ENCODE measurements at regions not wholly inside any gene's neighbourhood (a gene's known extent, or its start where the extent isn't known, plus 50 kb on each side); places are given as distances from the start of the nearest gene placed in this dataset.
"Not testable (repeated sequence)": the region's sequence is repeated elsewhere in the genome, so short reads cannot be mapped to it uniquely, and the experiment has no call there.

DNA sequence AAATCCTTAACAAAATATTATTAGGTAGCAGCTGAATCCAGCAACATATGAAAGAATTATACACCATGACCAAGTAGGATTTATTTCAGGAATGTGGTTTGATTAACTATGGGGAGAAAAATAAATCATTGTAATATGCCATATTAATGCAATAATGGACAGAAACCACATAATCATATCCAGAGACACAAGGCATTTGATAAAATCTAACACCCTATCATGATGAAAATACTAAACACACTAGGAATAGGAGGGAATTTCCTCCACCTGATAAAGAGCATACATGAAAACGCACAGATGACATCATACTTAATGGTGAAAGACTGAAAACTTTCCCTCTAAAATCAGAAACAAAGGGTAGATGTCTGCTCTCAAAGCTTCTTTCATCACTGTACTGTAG lies 238.9 kb downstream of the PHLDA1 start:
- no peak for DNase-seq (ENCODE audit: low read depth)

DNA sequence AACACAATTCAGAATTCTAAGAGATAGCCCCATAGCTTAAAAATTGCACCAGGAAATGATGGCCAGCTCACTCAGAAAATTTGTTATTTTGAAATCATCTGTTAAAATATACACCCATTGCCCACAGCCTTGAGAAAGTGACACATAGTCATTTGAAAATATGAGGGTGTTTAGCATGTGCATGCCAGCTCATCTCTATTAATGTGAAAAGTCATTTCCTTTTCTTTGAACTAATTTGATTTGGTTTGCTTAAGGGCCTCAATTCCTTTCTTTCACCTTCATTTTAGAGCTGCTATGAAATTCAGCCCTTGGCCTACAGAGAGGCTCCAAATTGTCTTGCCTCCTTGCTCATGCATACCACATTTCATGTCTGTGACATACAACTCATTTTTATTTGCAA lies 241.4 kb downstream of the PHLDA1 start:
- DNase-seq (ENCODE audit: low read depth): no peak

DNA sequence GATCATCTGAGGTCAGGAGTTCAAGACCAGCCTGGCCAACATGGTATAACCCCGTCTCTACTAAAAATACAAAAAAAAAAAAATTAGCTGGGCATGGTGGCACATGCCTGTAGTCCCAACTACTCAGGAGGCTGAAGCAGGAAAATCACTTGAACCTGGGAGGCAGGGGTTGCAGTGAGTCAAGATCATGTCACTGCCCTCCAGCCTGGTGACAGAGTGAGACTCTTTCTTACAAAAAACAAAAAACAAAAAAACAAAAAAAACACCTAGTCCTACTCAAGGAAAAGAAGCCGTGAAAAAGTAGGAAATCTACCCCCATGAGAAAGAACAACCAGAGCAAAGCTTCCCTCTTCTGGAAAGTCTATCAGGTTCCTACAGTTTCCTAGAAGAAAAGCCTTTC lies 244.4 kb downstream of the PHLDA1 start:
- DNase-seq (ENCODE audit: low read depth): not testable (repeated sequence)

DNA sequence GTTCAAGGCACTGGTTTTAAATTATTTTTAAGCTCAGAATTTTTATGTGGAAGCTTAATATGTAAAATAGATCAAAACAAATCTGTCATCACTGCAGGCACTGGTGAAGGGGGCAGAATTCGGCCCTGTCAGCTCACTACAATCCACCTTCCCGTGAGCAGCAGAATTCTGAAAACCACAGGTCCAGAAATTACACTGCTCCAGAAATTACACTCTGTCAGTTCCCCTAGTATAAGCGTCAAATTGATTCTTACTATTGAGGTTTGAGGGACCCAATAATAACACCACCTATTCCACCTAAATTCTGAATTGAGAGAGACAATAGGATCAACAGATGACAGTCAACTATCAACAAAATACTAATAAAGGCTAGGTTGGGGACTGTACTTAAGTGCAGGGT lies 245.5 kb downstream of the PHLDA1 start:
- no peak for DNase-seq (ENCODE audit: low read depth)

DNA sequence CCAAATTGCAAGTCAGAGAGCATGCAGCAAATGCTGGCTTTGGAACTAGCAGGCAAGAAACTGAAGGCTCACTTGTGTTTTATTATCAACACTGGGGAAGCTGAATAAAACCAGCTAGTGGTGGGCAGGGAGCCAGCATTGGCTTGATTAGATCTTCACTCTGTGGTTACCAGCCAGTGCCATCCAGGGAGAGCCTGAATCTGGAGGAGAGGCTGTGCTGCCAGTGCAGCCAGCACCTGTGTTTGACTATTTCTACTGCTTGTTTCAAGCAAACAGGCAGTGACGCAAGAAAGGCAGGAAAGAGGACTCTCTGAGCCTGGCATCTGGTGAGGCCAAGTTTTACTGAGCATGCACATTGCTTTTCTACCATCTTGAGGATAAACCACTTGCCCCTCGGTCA lies 247.0 kb downstream of the PHLDA1 start:
- DNase-seq (ENCODE audit: low read depth): no peak

DNA sequence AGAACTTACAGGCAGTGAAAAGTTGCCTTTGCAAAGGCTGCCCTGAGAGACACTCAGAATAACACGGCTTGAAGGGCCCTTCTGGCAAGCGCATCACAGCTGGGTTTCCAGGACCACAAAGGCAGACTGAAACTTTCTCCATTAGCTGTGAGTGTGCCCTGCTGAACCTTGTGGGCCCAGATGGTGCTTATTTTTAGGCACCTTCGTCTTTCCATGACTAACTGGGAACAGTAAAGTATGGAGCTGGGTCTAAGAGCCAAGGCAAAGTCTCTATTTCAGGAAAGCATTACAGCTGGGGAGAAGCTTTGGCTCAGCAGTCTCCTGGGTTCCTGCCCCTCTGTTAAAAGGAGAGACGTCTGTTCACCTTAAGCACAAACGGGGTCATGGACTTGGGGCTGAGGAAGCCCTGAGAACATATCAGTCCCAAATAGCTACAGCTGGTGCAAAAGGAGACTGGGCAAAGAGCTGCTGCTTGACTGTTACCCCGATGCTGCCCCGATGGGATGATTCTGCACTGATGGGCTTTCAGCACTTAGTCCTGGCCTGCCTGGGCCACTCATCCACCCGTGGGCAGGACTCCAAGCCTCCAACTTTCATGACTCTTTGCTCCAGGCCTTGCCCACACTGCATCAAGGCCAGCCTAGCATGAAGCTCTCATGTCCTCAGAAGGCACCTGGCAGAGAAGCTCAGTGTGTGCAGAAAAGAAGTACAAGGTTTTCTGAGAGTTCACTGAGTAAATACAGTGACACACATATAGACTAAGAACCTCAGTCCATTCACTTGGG lies 248.3 kb downstream of the PHLDA1 start:
- DNase-seq (ENCODE audit: low read depth): no peak

DNA sequence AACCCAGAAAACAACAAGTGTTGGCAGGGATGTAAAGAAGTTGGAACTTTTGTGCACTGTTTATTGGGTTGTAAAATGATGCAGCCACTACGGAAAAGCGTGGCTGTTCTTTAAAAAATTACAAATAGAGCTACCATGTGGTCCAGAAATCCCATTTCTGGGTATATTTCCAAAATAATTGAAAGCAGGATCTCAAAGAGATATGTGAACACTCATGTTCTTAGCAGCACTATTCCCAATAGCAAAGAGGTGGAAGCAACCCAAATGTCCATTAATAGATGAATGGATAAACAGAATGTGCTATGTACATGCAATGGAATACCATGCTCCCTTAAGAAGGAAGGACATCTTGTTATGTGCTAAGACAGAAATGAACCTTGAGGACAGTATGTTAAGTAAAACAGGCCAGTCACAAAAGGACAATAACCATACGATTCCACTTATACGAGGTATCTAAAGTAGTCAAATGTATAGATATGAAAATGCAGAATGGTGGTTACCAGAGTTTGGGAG lies 249.5 kb downstream of the PHLDA1 start:
- no peak for DNase-seq (ENCODE audit: low read depth)

DNA sequence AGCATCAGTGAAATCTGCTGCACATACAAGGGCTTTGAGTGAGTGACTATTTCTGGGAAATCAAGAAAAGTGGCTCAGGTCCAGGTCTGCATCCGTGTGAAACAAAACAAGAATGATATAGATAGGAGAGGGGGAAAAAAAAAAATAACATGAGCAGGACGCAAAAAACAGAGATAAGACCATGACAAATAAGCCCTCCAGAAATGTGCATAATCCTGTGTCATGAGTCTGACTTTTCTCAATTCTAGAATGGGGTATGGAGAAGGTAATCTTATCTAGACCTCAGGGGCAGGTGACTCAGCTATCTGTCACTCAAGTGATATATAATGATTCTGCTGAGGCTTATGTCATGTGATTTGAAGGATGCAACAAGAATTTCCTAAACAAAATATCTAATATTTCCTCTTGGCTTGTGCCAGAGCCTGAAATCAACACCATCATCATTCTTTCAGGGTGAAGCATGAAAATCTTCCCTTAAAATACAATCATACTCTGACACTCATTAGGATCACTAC lies 250.0 kb downstream of the PHLDA1 start:
- DNase-seq (ENCODE audit: low read depth): no peak

DNA sequence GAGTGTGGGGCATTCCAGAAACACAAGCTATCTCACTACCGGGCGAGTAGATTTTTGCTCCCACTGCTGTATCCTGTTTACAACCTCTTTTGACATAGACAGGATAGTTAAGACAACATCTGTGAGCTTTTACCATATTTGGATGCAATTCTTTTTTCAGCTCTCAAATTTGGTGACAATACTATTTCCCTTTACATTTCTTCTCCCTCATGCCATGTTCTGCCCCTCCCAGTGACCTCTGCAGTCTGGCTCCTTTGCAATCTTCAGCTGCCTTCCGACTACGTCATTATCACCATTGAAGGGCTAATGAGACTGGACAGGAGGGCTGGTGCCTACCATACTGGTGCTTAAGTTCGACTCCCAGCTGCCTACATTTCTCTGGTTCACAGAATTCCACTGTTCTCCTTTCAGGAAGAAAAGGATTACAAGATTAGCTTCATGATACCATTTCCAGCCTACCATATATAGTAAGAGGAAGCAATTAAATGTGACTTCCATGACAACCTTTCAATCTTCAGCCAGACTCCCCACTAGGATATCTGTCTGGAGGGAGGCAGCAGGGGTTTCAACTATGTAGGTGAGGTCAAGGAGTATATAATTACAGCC lies 251.6 kb downstream of the PHLDA1 start:
- DNase-seq (ENCODE audit: low read depth): no peak

DNA sequence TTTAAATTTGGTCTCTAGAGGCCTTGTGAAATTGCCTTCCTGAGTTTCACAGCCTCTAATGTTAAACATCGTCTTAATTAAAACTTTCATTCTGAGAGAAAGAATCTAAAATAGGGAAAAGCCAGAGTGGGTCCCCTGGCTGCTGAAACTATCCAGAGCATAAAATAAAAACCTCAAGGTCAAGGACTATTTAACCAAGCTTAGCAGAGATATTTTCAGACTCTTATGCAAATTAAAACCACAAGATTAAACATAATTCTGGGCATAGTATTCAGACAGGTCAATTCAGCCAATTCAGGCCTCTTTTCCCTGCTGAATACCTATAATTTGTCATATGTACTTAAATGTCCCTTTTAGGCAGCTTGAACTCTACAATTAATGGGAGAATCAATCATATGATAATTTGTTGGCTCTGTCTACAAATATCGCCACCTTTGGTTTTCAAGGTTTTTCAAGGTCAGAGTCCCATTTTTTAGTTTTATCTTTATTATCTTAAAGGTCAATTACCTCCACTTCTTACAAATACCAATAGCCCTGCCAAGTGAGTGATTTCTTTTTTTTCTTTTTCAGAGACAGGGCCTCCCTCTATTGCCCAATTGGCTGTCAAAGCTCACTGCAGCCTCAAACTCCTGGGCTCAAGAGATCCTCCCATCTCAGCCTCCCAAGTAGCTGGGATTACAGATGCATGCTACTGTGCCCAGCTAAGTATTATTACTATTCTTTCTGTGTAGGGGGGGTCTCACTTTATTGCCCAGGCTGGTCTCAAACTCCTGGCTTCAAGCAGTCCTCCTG lies 257.1 kb downstream of the PHLDA1 start:
- no peak for DNase-seq (ENCODE audit: low read depth)

DNA sequence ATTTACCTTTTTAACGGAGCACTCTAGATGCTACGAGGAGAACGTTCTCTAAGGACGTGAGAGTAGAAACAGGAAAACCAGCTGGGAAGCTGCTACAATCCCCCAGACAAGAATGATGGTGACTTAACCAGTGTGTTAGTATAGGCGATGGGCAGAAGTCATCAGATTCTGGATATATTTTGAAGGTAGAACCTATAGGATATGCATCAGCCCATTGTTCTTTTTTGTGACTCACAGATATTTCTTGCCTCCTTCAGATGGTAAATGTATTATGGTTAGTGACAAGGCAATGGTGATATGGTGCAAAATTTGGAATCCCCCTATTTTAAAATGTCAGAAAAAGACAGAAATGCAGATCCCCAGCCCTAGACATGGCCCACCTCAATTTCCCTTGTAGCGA lies 258.2 kb downstream of the PHLDA1 start:
- no peak for DNase-seq (ENCODE audit: low read depth)

DNA sequence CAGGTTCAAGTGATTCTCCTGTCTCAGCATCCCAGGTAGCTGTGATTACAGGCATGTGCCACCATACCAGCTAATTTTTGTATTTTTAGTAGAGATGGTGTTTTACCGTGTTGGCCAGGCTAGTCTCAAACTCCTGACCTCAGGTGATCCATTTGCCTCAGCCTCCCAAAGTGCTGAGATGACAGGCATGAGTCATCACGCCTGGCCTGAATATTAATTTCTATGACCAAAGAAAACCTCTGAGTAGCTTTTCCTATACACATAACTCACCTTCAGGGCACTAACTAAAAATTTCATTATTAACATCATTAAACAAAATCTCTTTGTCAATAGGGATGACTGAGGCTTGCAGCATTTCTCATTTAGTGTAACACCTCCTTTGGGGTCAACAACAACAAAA lies 259.6 kb upstream of the KRR1 start:
- DNase-seq (ENCODE audit: low read depth): no peak

DNA sequence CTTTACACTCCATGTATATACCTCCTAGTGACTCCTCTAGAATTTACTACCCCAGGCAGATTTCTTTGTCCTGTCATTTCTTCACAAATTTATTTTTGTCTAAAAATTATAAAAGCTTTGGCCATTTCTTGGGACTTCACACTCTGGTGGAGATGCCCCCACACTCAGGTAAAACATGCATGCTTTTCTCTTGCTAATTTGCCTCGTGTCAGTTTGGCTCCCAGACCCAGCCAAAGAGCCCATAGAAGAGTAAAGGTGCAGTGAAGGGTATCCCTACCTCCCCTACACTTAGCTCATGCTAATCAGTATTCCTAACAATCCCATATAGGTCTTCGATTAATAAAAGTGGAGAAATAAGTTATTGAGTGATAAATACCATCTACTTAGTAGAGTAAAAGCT lies 256.5 kb upstream of the KRR1 start:
- no peak for DNase-seq (ENCODE audit: low read depth)

DNA sequence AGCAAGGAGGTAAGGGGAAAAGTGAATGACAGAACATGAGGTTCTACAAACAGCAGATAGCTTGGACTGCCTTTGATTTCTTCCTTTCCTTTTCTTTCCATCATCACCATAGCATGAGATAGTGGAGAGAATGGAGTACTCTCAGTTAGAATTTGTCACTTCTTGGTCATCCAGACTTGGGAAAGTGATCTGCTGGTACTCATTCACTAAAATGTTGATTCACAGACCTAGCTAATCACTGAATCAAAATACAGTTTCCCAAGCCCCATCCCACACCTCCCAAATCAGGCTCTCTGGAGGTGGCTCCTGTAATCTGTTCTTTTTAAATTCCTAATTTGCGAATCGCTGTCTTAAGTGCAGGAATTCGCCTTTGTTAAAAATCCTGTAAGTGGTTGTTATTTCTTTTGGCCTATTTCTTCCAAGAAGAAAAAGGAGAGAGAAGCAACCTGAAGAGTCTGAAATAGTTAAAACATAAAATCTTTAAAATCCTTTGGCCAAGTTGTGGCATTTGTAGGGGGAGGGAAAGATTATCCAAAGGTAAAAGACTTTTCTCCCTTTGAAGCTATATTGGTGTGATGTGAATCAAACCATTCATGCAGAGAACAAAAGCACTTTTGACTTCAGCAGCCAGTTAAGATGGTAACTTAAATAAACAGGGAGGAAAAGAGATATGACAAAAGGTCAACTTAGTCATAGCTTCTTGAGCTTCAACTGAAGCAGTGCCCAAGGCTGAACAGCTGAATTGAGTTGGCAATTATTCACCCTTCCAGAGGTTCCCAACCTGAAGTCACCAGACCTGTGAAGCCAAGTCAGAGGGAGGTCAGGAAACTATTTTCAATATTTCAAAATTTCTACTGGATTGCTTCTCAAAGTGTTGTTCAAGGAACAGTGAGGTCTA lies 255.1 kb upstream of the KRR1 start:
- DNase-seq (ENCODE audit: low read depth): no peak

DNA sequence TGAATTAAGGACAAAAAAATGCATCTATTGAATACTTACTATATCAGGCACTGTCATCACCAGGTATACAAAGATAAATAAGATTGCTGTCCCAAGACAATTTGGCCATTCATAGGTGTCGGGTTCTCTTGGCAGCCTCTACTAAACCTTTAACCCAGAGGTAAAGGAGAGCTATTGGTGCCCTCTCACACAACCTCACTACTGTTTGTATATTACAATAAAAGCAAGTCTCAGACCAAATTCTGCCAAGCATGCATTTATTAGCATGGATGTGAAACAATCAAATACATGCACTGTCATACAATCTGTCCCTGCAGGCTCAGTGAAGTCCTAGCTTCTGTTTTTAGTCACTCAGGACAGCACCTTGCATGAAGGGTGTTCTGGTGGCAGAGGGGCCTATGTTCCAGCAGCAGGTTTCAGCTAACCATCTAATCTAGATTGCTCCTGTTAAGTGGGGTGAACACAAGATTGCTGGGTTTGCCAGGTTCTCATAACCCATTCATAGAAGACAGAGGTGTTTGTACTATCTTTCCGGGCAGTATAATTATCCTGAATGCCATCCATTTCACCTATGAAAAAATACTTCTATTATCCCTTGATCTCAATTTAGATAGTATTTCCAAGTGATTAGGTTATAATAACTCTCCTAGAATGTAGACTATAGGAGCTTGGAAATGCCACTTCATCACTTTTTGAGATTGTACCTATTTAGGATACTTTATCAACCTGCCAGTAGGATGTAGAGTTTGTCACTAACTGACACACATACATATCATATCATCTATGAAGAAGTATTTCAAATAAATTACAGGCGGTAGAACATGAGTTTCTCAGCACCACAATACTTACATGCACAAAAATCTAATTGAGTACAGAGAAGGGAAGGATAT lies 254.0 kb upstream of the KRR1 start:
- no peak for DNase-seq (ENCODE audit: low read depth)

DNA sequence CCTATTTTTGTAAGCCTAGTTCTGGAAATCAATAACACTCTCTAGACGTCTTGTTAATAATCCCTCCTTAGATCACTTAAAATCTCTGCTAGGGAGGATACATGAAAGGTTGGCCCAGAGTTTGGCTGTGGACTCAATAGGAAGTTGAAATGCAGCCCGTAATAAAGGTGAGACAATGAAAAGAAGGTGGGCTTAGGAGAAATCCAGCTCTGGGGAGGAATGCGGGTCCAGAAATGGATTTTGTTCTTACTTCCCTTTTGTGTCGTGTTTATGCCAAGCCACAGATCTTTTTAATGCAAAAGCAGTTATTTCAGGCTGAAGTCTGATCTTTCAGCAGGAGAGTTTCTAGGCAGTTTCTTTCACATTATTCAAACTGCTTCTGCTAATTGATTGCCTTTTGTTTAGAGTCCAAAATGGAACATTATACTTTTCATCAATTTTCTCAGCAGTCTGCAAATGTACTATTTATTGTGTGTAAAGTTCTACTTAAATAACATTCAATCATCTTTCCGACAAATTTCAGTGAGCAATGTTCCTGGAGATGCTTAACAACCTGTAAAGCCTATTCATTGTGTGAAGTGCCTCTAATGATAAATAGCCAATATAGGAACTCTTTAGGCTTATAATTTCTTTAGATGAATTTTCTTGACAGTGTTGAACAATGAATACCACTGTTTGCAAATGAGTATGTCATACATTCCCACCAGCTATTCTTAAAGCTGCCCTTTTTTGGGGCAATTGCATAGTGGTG lies 252.9 kb upstream of the KRR1 start:
- DNase-seq (ENCODE audit: low read depth): no peak

DNA sequence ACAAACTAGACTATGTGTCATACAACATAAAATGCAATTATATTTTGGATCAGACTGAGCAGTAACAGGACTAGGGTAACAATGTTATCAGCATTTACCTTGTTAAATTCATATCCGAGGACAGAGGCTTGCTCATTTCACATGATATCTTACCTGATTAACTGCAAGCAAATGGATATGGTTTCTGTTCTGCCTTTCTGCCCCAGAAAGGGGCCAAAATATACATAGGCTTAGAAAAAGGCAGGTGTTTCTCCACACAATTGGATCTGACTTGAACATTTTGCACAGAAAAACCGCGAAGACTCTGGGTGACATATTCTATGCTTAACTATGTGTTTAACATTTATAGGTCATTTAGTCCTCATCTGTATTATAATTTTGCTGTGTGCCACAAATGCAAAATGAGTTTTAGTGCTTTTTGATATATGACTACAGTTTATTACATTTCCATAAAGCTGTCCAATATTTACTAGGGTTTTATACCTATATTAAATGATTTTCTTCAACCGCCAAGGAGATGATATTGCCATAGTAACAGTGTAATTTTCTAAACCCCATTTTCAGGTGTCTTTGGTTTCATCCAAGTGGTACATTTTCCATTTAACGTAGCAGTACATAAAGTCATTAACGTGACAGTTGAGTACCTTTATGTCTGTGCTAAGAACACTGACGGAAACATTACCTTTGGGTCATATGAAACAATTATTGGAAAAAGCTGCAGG lies 249.3 kb upstream of the KRR1 start:
- DNase-seq (ENCODE audit: low read depth): no peak

DNA sequence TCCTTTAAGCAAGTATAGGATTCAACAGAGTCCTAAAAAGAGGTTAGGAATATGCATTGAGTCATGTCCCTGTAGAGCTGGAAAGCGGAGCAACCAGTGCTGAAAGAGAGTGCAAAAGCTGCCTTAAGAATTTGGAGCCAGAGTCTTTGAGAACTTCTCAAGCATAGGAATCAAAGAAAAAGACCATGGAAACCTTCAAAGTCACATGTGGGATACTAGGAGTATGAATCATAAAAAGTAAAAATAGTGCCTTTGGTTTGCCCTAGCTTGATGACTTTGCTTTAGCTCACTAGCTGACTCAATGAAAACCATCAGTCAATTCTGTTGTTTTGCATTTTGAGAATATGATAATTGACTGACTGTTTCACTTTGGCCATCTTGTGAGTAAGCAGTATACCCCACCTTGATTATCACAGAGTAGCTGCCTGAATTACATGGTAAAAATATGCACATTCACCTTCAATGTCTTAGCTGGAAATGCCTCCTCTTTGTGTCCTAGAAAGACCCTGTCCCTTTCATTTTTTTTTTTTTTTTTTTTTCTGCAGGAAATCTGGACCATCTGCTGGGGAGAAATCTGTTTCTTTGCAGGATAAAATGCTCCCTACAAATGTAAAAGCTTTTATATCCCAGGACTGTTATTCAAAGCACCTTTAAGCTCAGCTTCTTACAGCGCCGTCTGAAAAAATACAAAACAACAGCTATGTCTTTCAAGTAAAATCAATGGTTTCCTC lies 248.6 kb upstream of the KRR1 start:
- no peak for DNase-seq (ENCODE audit: low read depth)

DNA sequence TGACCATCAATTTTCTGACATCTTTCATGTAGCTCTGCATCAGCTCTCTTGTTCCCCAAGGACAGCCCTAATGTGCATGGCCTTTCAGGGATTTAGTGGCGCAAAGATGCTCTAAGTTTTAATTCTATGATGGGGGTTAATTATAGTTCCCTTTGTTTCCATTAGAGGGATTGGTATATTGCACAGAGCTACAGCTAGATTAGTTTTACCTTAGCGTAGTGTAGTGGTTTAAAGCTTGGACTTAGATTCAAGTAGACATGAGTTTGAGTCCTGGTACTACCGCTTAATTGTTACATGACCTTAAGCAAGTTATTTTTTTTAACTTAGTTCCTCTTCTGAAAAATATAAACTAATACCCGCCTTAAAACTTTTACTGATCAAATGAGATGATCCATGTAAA lies 247.8 kb upstream of the KRR1 start:
- no peak for DNase-seq (ENCODE audit: low read depth)

All from activated T-cell treated with anti-CD3 and anti-CD28 coated beads for 24 hours (primary cell).